ENCODE measurements at regions not wholly inside any gene's neighbourhood (a gene's known extent, or its start where the extent isn't known, plus 50 kb on each side); places are given as distances from the start of the nearest gene placed in this dataset.

- intact Hi-C loops (cut with micrococcal nuclease): no loop called here
- Histone ChIP-seq H3K4me1 (peaks cover 7% of the 10 kb centered on the region), H3K4me3 (no peak overlapping the region), H3K9me3 (replicated peaks) (no peaks in the 10 kb centered on the region), H3K27ac (replicated peaks) (no peak overlapping the region), H3K27me3 (ENCODE audit: low read depth) (no peaks in the 10 kb centered on the region), H3K36me3 (no peaks in the 10 kb centered on the region)
- no peak for DNase-seq
- no peak for TF ChIP-seq CTCF (IDR thresholded peaks at IDR 0.05; ENCODE audit: borderline replicate concordance)
These were observed 89.4 kb downstream of the FAS start for GRCh38 chr10:89079961-89080360.

- peaks cover 11% of the 10 kb centered on the region for H3K4me1 ChIP-seq
- no peaks in the 10 kb centered on the region for H3K9me3 ChIP-seq (replicated peaks)
- intact Hi-C loops (cut with micrococcal nuclease): no loop called here
- no peak overlapping the region for H3K4me3 ChIP-seq
- no peak for TF ChIP-seq CTCF (IDR thresholded peaks at IDR 0.05; ENCODE audit: borderline replicate concordance)
- H3K36me3 ChIP-seq: no peaks in the 10 kb centered on the region
- no peaks in the 10 kb centered on the region for H3K27me3 ChIP-seq (ENCODE audit: low read depth)
- H3K27ac ChIP-seq (replicated peaks): no peak overlapping the region
- DNase-seq: no peak
These were observed 88.4 kb downstream of the FAS start for GRCh38 chr10:89078724-89079672.

- Histone ChIP-seq H3K4me1 (peaks cover 19% of the 10 kb centered on the region), H3K9me3 (replicated peaks) (no peaks in the 10 kb centered on the region), H3K4me3 (no peak overlapping the region), H3K27me3 (ENCODE audit: low read depth) (no peaks in the 10 kb centered on the region), H3K27ac (replicated peaks) (no peak overlapping the region), H3K36me3 (no peaks in the 10 kb centered on the region)
- intact Hi-C loops (cut with micrococcal nuclease): no loop called here
- DNase-seq: no peak
- no peak for TF ChIP-seq CTCF (IDR thresholded peaks at IDR 0.05; ENCODE audit: borderline replicate concordance)
These were observed 85.5 kb downstream of the FAS start for GRCh38 chr10:89076120-89076519.

- H3K4me3 ChIP-seq: no peak overlapping the region
- no peak for TF ChIP-seq CTCF (IDR thresholded peaks at IDR 0.05; ENCODE audit: borderline replicate concordance)
- no peak for DNase-seq
- H3K4me1 ChIP-seq: peaks cover 19% of the 10 kb centered on the region
- no peaks in the 10 kb centered on the region for H3K27me3 ChIP-seq (ENCODE audit: low read depth)
- H3K36me3 ChIP-seq: no peaks in the 10 kb centered on the region
- H3K27ac ChIP-seq (replicated peaks): no peak overlapping the region
- H3K9me3 ChIP-seq (replicated peaks): no peaks in the 10 kb centered on the region
- intact Hi-C loops (cut with micrococcal nuclease): no loop called here
These were observed 85.0 kb downstream of the FAS start for GRCh38 chr10:89075631-89076030.

GRCh38 chr10:89074120-89074519, 83.5 kb downstream of the FAS start:
- peak overlapping the region; percentile 67 for H3K27ac ChIP-seq (replicated peaks)
- H3K4me3 ChIP-seq: no peak overlapping the region
- peaks cover 19% of the 10 kb centered on the region for H3K4me1 ChIP-seq
- no peak for TF ChIP-seq CTCF (IDR thresholded peaks at IDR 0.05; ENCODE audit: borderline replicate concordance)
- H3K27me3 ChIP-seq (ENCODE audit: low read depth): no peaks in the 10 kb centered on the region
- intact Hi-C loops (cut with micrococcal nuclease): no loop called here
- no peaks in the 10 kb centered on the region for H3K36me3 ChIP-seq
- H3K9me3 ChIP-seq (replicated peaks): no peaks in the 10 kb centered on the region
- peak; percentile 54 for DNase-seq

Measured in left ventricle myocardium inferior (tissue), 1 donor.